ENCODE measurements at regions not wholly inside any gene's neighbourhood (a gene's known extent, or its start where the extent isn't known, plus 50 kb on each side); places are given as distances from the start of the nearest gene placed in this dataset.

GRCh38 chr5:116646611-116647289 is 72.1 kb upstream of the SEMA6A start:
- no peak for DNase-seq (ENCODE audit: low read depth)

GRCh38 chr5:116645627-116646026 is 71.0 kb upstream of the SEMA6A start:
- no peak for DNase-seq (ENCODE audit: low read depth)

- no peak for DNase-seq (ENCODE audit: low read depth)
These were observed 65.6 kb upstream of the SEMA6A start for GRCh38 chr5:116640236-116640635.

DNA sequence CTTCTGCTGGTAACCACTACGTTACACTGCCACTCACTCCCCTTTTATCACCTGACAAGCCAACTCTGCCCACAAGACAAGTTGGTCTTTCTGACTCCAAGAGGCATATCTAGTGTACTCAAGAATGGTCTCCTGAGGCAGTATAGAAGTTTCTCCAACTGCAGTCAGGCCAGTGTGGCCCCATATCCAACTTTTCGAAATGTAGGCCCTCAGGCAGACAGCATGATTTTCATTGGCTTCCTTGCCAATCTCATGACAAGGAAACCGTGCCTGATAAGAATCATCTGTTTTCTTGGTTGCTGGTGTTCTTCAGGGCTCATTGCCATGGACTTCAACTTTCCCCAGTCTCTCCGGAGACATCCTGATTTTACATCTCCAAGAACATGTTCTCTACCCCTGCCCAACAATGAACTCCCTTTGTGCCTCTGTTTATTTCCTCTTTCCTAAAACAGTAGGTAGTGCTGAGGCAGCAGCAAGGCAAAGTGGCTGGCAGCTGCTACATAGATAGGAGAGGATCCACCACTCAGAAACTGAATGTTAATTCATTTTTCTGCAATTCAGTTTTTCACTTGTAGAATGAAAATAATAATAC is 62.6 kb upstream of the SEMA6A start:
- DNase-seq (ENCODE audit: low read depth) = no peak

DNA sequence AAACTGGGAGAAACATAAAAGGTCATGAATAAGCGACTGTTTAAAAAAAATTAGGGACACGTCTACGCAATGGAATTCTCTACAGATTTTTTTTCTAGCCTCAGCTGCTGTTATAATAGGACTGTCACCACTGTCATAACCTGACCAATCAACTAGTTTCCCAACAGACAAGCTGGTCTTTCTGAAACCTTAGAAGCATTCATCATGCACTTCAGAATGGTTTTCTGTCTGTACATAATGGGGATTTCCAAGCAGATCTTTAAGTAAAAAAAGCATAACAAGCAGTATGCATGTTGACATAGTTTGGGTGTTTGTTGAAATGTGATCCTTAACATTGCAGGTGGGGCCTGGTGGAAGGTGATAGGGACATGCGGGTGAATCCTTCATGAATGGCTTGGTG is 58.3 kb upstream of the SEMA6A start:
- no peak for DNase-seq (ENCODE audit: low read depth)

DNA sequence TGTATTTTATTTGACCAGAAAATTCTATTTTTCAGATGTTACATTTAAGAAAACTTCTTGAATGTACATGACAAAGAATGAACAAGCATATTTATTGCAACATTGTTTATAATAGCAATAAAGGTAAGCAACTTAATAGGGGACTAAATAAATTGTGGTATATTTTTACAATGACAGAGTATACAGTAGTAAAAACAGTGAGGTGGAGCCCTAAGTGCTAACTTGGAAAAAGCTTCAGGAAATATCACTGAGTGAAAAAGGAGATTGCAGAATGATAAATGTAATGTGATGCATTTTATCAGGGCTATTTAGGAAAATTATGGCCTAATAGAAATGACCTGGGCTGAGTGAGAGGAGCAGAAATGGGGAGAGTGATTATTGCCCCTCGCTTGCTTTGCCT is 56.5 kb upstream of the SEMA6A start:
- DNase-seq (ENCODE audit: low read depth) = no peak

DNA sequence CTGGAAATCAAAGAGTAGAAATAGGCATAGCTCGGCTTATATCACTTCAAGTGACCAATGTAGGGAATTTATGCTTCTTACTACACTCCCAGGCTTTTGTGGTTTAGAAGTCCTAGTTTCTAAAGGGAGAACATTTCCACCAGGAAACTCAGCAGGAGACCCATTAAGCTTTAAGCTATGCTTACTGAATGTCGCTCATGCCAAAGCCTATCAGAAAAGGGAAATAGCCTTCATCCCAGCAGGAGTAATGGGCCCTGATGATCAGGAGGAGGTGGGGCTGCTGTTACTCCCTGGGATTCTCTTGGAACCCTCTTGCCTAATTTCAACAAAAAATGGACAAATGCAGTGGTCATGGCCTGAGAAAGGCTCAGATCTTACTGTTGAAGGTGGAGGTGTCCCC is 54.5 kb upstream of the SEMA6A start:
- DNase-seq (ENCODE audit: low read depth) = no peak

GRCh38 chr5:116626945-116627679 is 52.5 kb upstream of the SEMA6A start:
- DNase-seq (ENCODE audit: low read depth) = no peak

- DNase-seq (ENCODE audit: low read depth) = no peak
These were observed 51.7 kb upstream of the SEMA6A start for GRCh38 chr5:116626272-116626723.
